Neuronal stem cell (in vitro differentiated cells): ENCODE measurements at regions not wholly inside any gene's neighbourhood (a gene's known extent, or its start where the extent isn't known, plus 50 kb on each side); places are given as distances from the start of the nearest gene placed in this dataset.

ENCODE experiments used
- DNase-seq: peaks from one replicate; pipeline ENCODE4 v3.0.0-alpha.2; 2013; ENCODE audit warnings: low spot score
- H2AFZ ChIP-seq: one replicate; pipeline ENCODE4 v1.6.1; 2013; ENCODE audit warnings: mild to moderate bottlenecking, low read length, inconsistent platforms
- H2AK5ac ChIP-seq: 2 replicates; pipeline ENCODE4 v1.6.1; 2013; ENCODE audit warnings: low read depth, mild to moderate bottlenecking, inconsistent platforms, low read length, moderate library complexity, mixed read lengths
- H2BK120ac ChIP-seq: 2 replicates; pipeline ENCODE4 v1.6.1; 2013; ENCODE audit warnings: low read depth, mild to moderate bottlenecking, inconsistent platforms, low read length, moderate library complexity, mixed read lengths
- H2BK12ac ChIP-seq: one replicate; pipeline ENCODE4 v1.6.1; 2013; ENCODE audit warnings: low read length, inconsistent platforms
- H2BK15ac ChIP-seq: 2 replicates; pipeline ENCODE4 v1.6.1; 2013; ENCODE audit warnings: mild to moderate bottlenecking, low read length, inconsistent platforms, mixed read lengths
- H2BK5ac ChIP-seq: one replicate; pipeline ENCODE4 v1.6.1; 2013; ENCODE audit warnings: inconsistent platforms, mild to moderate bottlenecking, low read length, moderate library complexity
- H3K14ac ChIP-seq: one replicate; pipeline ENCODE4 v1.6.1; 2013; ENCODE audit warnings: low read length, inconsistent platforms
- H3K18ac ChIP-seq: 2 replicates; pipeline ENCODE4 v1.6.1; 2013; ENCODE audit warnings: low read length, inconsistent platforms
- H3K23ac ChIP-seq: 2 replicates; pipeline ENCODE4 v1.6.1; 2013; ENCODE audit warnings: low read depth, mild to moderate bottlenecking, mixed read lengths, low read length, inconsistent platforms; ENCODE audit not compliant: poor library complexity
- H3K27ac ChIP-seq: replicated peaks from 3 replicates; pipeline ENCODE4 v1.5.1; 2013; ENCODE audit warnings: low read length, inconsistent platforms
- H3K27me3 ChIP-seq, 3 experiments: 2 replicates each; pipeline ENCODE4 v1.6.1; 2013; ENCODE audit warnings: low read length in 3 of 3, mild to moderate bottlenecking in 2 of 3, inconsistent platforms in 1 of 3, low read depth in 1 of 3, mixed read lengths in 1 of 3, moderate library complexity in 1 of 3; ENCODE audit not compliant: control insufficient read depth in 3 of 3, insufficient read depth in 3 of 3
- H3K36me3 ChIP-seq, 2 donors: replicated peaks in 1 of 2; 2 replicates each; pipeline ENCODE4 v1.6.1; 2013; ENCODE audit warnings: low read length in 2 of 2; ENCODE audit not compliant: control insufficient read depth in 2 of 2, insufficient read depth in 2 of 2
- H3K4ac ChIP-seq: 2 replicates; pipeline ENCODE4 v1.6.1; 2013; ENCODE audit warnings: inconsistent platforms, mild to moderate bottlenecking, low read length, moderate library complexity
- H3K4me1 ChIP-seq, 2 donors: 1 replicate in 1 of 2; 2 replicates in 1 of 2; pipeline ENCODE4 v1.6.1; 2013; ENCODE audit warnings: low read length in 2 of 2, low read depth in 1 of 2; ENCODE audit not compliant: control insufficient read depth in 2 of 2, insufficient read depth in 1 of 2
- H3K4me2 ChIP-seq: one replicate; pipeline ENCODE4 v1.6.1; 2013; ENCODE audit warnings: mild to moderate bottlenecking, low read length, inconsistent platforms; ENCODE audit not compliant: insufficient read depth, poor library complexity, severe bottlenecking
- H3K4me3 ChIP-seq, 2 donors: 2 replicates each; pipeline ENCODE4 v1.5.1; 2013; ENCODE audit warnings: low read length in 2 of 2, mild to moderate bottlenecking in 2 of 2, inconsistent platforms in 1 of 2, moderate library complexity in 1 of 2
- H3K79me1 ChIP-seq: one replicate; pipeline ENCODE4 v1.6.1; 2013; ENCODE audit warnings: low read depth, mild to moderate bottlenecking, inconsistent platforms, low read length, moderate library complexity
- H3K9ac ChIP-seq: one replicate; pipeline ENCODE4 v1.6.1; 2013; ENCODE audit warnings: mild to moderate bottlenecking, low read depth, low read length, inconsistent platforms; ENCODE audit not compliant: poor library complexity
- H3K9me3 ChIP-seq, 2 donors: replicated peaks in 1 of 2; 2 replicates each; pipeline versions ENCODE3 to v1.6.1; 2013; ENCODE audit warnings: low read length in 2 of 2, mild to moderate bottlenecking in 2 of 2, inconsistent platforms in 1 of 2, low read depth in 1 of 2, mixed read lengths in 1 of 2, moderate library complexity in 1 of 2; ENCODE audit not compliant: control insufficient read depth in 2 of 2, insufficient read depth in 1 of 2
- H4K8ac ChIP-seq: one replicate; pipeline ENCODE4 v1.6.1; 2013; ENCODE audit warnings: low read depth, mild to moderate bottlenecking, inconsistent platforms, low read length, moderate library complexity
- H4K91ac ChIP-seq: one replicate; pipeline ENCODE4 v1.6.1; 2013; ENCODE audit warnings: low read length, low read depth, mild to moderate bottlenecking, inconsistent platforms; ENCODE audit not compliant: poor library complexity
- WGBS, 2 donors: extraction: QIAGEN DNeasy Blood & Tissue Kit; methylation state at CpG; one replicate each; pipeline ENCODE4 v1.1.7; 2013; ENCODE audit warnings: missing lambda C conversion rate in 2 of 2, mixed read lengths in 1 of 2; ENCODE audit not compliant: insufficient read length in 2 of 2, insufficient replicate concordance in 1 of 2; ENCODE audit errors: extremely low coverage in 2 of 2; 5-methylcytosine and 5-hydroxymethylcytosine counted together

- peaks cover 8 to 9% of the 10 kb centered on the region in 2 donors for H3K9me3 ChIP-seq
- H3K4ac ChIP-seq, result no peak overlapping the region
- DNase-seq, result no peak
- H2BK120ac ChIP-seq, result no peak overlapping the region
- H3K27me3 ChIP-seq, result no peaks in the 10 kb centered on the region
- H3K9ac ChIP-seq, result no peak overlapping the region
- no peak overlapping the region for H3K27ac ChIP-seq
- no peak overlapping the region for H3K23ac ChIP-seq
- peaks cover 0 to 2% of the 10 kb centered on the region in 2 donors for H3K36me3 ChIP-seq
- no peak overlapping the region for H3K4me3 ChIP-seq
- peaks cover 0 to 3% of the 10 kb centered on the region in 2 donors for H3K4me1 ChIP-seq
- no peak overlapping the region for H3K18ac ChIP-seq
- H2BK5ac ChIP-seq, result no peak overlapping the region
- H2AFZ ChIP-seq, result no peak overlapping the region
- no peak overlapping the region for H2AK5ac ChIP-seq
- H3K4me2 ChIP-seq, result no peak overlapping the region
- no peak overlapping the region for H2BK15ac ChIP-seq
- H2BK12ac ChIP-seq, result no peak overlapping the region
- H4K8ac ChIP-seq, result no peak overlapping the region
- H4K91ac ChIP-seq, result no peak overlapping the region
- no CpG with 5 or more reads among the region's 4 CpGs for WGBS, 2 donors
- no peaks in the 10 kb centered on the region for H3K79me1 ChIP-seq
- H3K14ac ChIP-seq, result no peak overlapping the region
Observed at GRCh38 chr3:24956613-24957012, 462.0 kb upstream of the THRB start.

- H2AK5ac ChIP-seq, result no peak overlapping the region
- no peak overlapping the region for H3K23ac ChIP-seq
- H3K27me3 ChIP-seq, result no peaks in the 10 kb centered on the region
- no peak overlapping the region for H2BK12ac ChIP-seq
- H3K36me3 ChIP-seq, result peaks cover 0 to 2% of the 10 kb centered on the region in 2 donors
- H2BK5ac ChIP-seq, result no peak overlapping the region
- H3K18ac ChIP-seq, result no peak overlapping the region
- no peak overlapping the region for H3K27ac ChIP-seq
- no peak for DNase-seq
- H3K4me2 ChIP-seq, result no peak overlapping the region
- no peak overlapping the region for H3K14ac ChIP-seq
- no peak overlapping the region for H3K9ac ChIP-seq
- H4K91ac ChIP-seq, result no peak overlapping the region
- no peak overlapping the region for H2AFZ ChIP-seq
- no peaks in the 10 kb centered on the region for H3K79me1 ChIP-seq
- H3K4me3 ChIP-seq, result no peak overlapping the region
- H2BK15ac ChIP-seq, result no peak overlapping the region
- H2BK120ac ChIP-seq, result no peak overlapping the region
- no CpG with 5 or more reads among the region's 2 CpGs for WGBS, 2 donors
- H3K4me1 ChIP-seq, result peaks cover 0 to 4% of the 10 kb centered on the region in 2 donors
- peaks cover 8 to 9% of the 10 kb centered on the region in 2 donors for H3K9me3 ChIP-seq
- H4K8ac ChIP-seq, result no peak overlapping the region
- H3K4ac ChIP-seq, result no peak overlapping the region
Observed at GRCh38 chr3:24958271-24958670, 463.6 kb upstream of the THRB start.

GRCh38 chr3:24958910-24959447, 464.3 kb upstream of the THRB start:
- Histone ChIP-seq H2BK12ac (no peak overlapping the region), H3K36me3 (peaks cover 0 to 2% of the 10 kb centered on the region in 2 donors), H2BK5ac (peak overlapping the region; percentile 80), H3K9ac (no peak overlapping the region), H3K14ac (no peak overlapping the region), H3K4me2 (no peak overlapping the region), H4K91ac (no peak overlapping the region), H2BK15ac (peak overlapping the region; percentile 82), H2AK5ac (no peak overlapping the region), H3K23ac (no peak overlapping the region), H3K4me3 (no peak overlapping the region), H2BK120ac (no peak overlapping the region), H3K27me3 (no peaks in the 10 kb centered on the region), H3K79me1 (no peaks in the 10 kb centered on the region), H3K4ac (no peak overlapping the region), H3K18ac (peak overlapping the region; percentile 19), H3K27ac (no peak overlapping the region), H3K4me1 (peaks cover 0 to 3% of the 10 kb centered on the region in 2 donors), H2AFZ (no peak overlapping the region), H4K8ac (no peak overlapping the region), H3K9me3 (peaks cover 8 to 9% of the 10 kb centered on the region in 2 donors)
- no CpG with 5 or more reads among the region's 5 CpGs for WGBS, 2 donors
- no peak for DNase-seq

GRCh38 chr3:24963762-24964625, 464.1 kb upstream of the RARB start:
- Histone ChIP-seq H3K4me2 (no peak overlapping the region), H3K36me3 (no peaks in the 10 kb centered on the region), H2BK12ac (no peak overlapping the region), H3K27me3 (no peaks in the 10 kb centered on the region), H3K27ac (no peak overlapping the region), H2AFZ (peak overlapping the region; percentile 58), H3K23ac (no peak overlapping the region), H4K91ac (no peak overlapping the region), H3K9me3 (peaks cover 5% of the 10 kb centered on the region in 2 donors), H3K4ac (no peak overlapping the region), H4K8ac (no peak overlapping the region), H3K18ac (no peak overlapping the region), H2BK120ac (no peak overlapping the region), H3K79me1 (no peaks in the 10 kb centered on the region), H3K9ac (no peak overlapping the region), H3K14ac (no peak overlapping the region), H2AK5ac (no peak overlapping the region), H2BK5ac (no peak overlapping the region), H3K4me3 (no peak overlapping the region), H3K4me1 (peaks cover 0 to 2% of the 10 kb centered on the region in 2 donors), H2BK15ac (no peak overlapping the region)
- no CpG with 5 or more reads among the region's 2 CpGs for WGBS, 2 donors
- DNase-seq, result peak; percentile 12
